OCI-M1 (cell line): ENCODE measurements at regions not wholly inside any gene's neighbourhood (a gene's known extent, or its start where the extent isn't known, plus 50 kb on each side); places are given as distances from the start of the nearest gene placed in this dataset.

Experiments
- DNase-seq: peaks from one replicate; lab custom pipeline; 2025; lab: John Stamatoyannopoulos, UW

- no peak for DNase-seq
Measured at GRCh38 chr11:80255021-80255420, 814.2 kb upstream of the TENM4 start.

- no peak for DNase-seq
Measured at GRCh38 chr11:80241766-80242165, 800.9 kb upstream of the TENM4 start.

- DNase-seq, result peak; percentile 73
Measured at GRCh38 chr11:80240245-80240644, 799.4 kb upstream of the TENM4 start.

- peak; percentile 40 for DNase-seq
Measured at GRCh38 chr11:80239217-80239616, 798.4 kb upstream of the TENM4 start.

- DNase-seq, result peak; percentile 54
Measured at GRCh38 chr11:80227915-80228314, 787.1 kb upstream of the TENM4 start.

GRCh38 chr11:80214413-80214812, 773.6 kb upstream of the TENM4 start:
- DNase-seq, result no peak

GRCh38 chr11:80211673-80212072, 770.8 kb upstream of the TENM4 start:
- peak; percentile 61 for DNase-seq

- DNase-seq, result peak; percentile 57
Measured at GRCh38 chr11:80204021-80204420, 763.2 kb upstream of the TENM4 start.

GRCh38 chr11:80196932-80197554, 756.2 kb upstream of the TENM4 start:
- DNase-seq, result no peak

GRCh38 chr11:80196041-80196440, 755.2 kb upstream of the TENM4 start:
- no peak for DNase-seq

GRCh38 chr11:80194625-80195024, 753.8 kb upstream of the TENM4 start:
- no peak for DNase-seq

- DNase-seq, result no peak
Measured at GRCh38 chr11:80194016-80194415, 753.2 kb upstream of the TENM4 start.

- no peak for DNase-seq
Measured at GRCh38 chr11:80188076-80188627, 747.3 kb upstream of the TENM4 start.

- DNase-seq, result no peak
Measured at GRCh38 chr11:80186692-80187091, 745.9 kb upstream of the TENM4 start.

GRCh38 chr11:80182901-80183300, 742.1 kb upstream of the TENM4 start:
- no peak for DNase-seq

- DNase-seq, result no peak
Measured at GRCh38 chr11:80173371-80174136, 732.7 kb upstream of the TENM4 start.

- DNase-seq, result no peak
Measured at GRCh38 chr11:80168796-80169195, 728.0 kb upstream of the TENM4 start.

GRCh38 chr11:80167766-80168165, 726.9 kb upstream of the TENM4 start:
- peak; percentile 65 for DNase-seq

GRCh38 chr11:80165744-80166143, 724.9 kb upstream of the TENM4 start:
- DNase-seq, result no peak

- no peak for DNase-seq
Measured at GRCh38 chr11:80163441-80163840, 722.6 kb upstream of the TENM4 start.

- DNase-seq, result no peak
Measured at GRCh38 chr11:80163011-80163410, 722.2 kb upstream of the TENM4 start.

GRCh38 chr11:80162387-80162786, 721.6 kb upstream of the TENM4 start:
- no peak for DNase-seq

- no peak for DNase-seq
Measured at GRCh38 chr11:80157447-80157846, 716.6 kb upstream of the TENM4 start.
